Uterus (tissue), 2 donors: ENCODE measurements at regions not wholly inside any gene's neighbourhood (a gene's known extent, or its start where the extent isn't known, plus 50 kb on each side); places are given as distances from the start of the nearest gene placed in this dataset.

Experiments used
- POLR2A ChIP-seq, 2 donors: fragments of 450-650 bp; IDR thresholded peaks; one replicate each; pipeline ENCODE4 v1.6.1; 2016; ENCODE audit warnings: antibody characterized with exemption in 2 of 2, mild to moderate bottlenecking in 1 of 2, moderate library complexity in 1 of 2
- TF ChIP-seq, protein P1 (sequence below), 4 experiments: fragments of 200-600 bp in 2 of 4; fragments of 450-650 bp in 2 of 4; sonication (generic) in 2 of 4; IDR thresholded peaks; one replicate each; pipeline ENCODE4 v1.5.1; 2016 to 2019; ENCODE audit warnings: antibody characterized with exemption in 4 of 4, mild to moderate bottlenecking in 2 of 4, moderate library complexity in 1 of 4

GRCh38 chr6:44062105-44062770 lies 65.0 kb downstream of the MRPL14 start:
- TF ChIP-seq, protein P1, sequence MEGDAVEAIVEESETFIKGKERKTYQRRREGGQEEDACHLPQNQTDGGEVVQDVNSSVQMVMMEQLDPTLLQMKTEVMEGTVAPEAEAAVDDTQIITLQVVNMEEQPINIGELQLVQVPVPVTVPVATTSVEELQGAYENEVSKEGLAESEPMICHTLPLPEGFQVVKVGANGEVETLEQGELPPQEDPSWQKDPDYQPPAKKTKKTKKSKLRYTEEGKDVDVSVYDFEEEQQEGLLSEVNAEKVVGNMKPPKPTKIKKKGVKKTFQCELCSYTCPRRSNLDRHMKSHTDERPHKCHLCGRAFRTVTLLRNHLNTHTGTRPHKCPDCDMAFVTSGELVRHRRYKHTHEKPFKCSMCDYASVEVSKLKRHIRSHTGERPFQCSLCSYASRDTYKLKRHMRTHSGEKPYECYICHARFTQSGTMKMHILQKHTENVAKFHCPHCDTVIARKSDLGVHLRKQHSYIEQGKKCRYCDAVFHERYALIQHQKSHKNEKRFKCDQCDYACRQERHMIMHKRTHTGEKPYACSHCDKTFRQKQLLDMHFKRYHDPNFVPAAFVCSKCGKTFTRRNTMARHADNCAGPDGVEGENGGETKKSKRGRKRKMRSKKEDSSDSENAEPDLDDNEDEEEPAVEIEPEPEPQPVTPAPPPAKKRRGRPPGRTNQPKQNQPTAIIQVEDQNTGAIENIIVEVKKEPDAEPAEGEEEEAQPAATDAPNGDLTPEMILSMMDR (IDR thresholded peaks at IDR 0.05): no peak
- TF ChIP-seq POLR2A (IDR thresholded peaks at IDR 0.05): no peak
